ENCODE measurements at regions not wholly inside any gene's neighbourhood (a gene's known extent, or its start where the extent isn't known, plus 50 kb on each side); places are given as distances from the start of the nearest gene placed in this dataset.
"Not testable (repeated sequence)": the region's sequence is repeated elsewhere in the genome, so short reads cannot be mapped to it uniquely, and the experiment has no call there.

DNA sequence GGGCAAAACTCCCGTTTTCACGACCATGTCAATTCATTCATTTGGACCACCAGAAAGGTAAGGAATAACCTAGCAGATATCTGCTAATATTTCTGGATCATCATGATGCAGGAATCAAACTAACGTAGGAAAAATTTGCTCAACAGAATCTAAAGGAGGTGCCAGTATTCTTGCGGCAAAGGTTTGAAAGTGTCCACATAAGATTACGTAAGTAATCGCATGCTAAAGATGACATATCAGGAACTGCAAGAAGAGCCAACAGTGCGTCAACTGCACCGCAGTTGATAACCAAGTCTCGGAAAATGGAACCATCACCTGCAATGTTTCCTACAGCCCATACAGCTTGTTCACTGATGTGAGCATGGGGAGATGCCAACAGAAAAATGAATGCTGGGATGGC is 194.1 kb upstream of the ZNF804B start:
- no peak for ATAC-seq
- TF ChIP-seq OSR1 (CRISPR knock-in tag; IDR thresholded peaks at IDR 0.05) = no peak
- no peak for TF ChIP-seq ESRRG (CRISPR knock-in tag; IDR thresholded peaks at IDR 0.05)
- TF ChIP-seq, protein P1, sequence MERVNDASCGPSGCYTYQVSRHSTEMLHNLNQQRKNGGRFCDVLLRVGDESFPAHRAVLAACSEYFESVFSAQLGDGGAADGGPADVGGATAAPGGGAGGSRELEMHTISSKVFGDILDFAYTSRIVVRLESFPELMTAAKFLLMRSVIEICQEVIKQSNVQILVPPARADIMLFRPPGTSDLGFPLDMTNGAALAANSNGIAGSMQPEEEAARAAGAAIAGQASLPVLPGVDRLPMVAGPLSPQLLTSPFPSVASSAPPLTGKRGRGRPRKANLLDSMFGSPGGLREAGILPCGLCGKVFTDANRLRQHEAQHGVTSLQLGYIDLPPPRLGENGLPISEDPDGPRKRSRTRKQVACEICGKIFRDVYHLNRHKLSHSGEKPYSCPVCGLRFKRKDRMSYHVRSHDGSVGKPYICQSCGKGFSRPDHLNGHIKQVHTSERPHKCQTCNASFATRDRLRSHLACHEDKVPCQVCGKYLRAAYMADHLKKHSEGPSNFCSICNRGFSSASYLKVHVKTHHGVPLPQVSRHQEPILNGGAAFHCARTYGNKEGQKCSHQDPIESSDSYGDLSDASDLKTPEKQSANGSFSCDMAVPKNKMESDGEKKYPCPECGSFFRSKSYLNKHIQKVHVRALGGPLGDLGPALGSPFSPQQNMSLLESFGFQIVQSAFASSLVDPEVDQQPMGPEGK (CRISPR knock-in tag; IDR thresholded peaks at IDR 0.05; ENCODE audit: borderline replicate concordance) = no peak
- no peak for TF ChIP-seq ARNTL (CRISPR knock-in tag; IDR thresholded peaks at IDR 0.05; ENCODE audit: borderline replicate concordance, low read depth)
- no peak for TF ChIP-seq GLIS3 (CRISPR knock-in tag; IDR thresholded peaks at IDR 0.05)
- no peak for TF ChIP-seq TSHZ2 (CRISPR knock-in tag; IDR thresholded peaks at IDR 0.05)
- no peak for TF ChIP-seq TOX (CRISPR knock-in tag; IDR thresholded peaks at IDR 0.05; ENCODE audit: borderline replicate concordance)
- TF ChIP-seq CREB5 (CRISPR knock-in tag; IDR thresholded peaks at IDR 0.05; ENCODE audit: low read depth) = no peak

- ATAC-seq = not testable (repeated sequence)
These were observed 203.1 kb upstream of the ZNF804B start for GRCh38 chr7:88556441-88556840.

DNA sequence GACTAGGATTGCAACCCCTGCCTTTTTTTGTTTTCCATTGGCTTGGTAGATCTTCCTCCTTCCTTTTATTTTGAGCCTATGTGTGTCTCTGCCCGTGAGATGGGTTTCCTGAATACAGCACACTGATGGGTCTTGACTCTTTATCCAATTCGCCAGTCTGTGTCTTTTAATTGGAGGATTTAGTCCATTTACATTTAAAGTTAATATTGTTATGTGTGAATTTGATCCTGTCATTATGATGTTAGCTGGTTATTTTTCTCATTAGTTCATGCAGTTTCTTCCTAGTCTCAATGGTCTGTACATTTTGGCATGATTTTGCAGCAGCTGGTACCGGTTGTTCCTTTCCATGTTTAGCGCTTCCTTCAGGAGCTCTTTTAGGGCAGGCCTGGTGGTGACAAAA is 204.7 kb upstream of the ZNF804B start:
- not testable (repeated sequence) for ATAC-seq

- no peak for ATAC-seq
- TF ChIP-seq TSHZ2 (CRISPR knock-in tag; IDR thresholded peaks at IDR 0.05) (no peak), CREB5 (CRISPR knock-in tag; IDR thresholded peaks at IDR 0.05; ENCODE audit: low read depth) (no peak), ZNF70 (CRISPR knock-in tag; IDR thresholded peaks at IDR 0.05) (no peak), RARB (CRISPR knock-in tag; IDR thresholded peaks at IDR 0.05) (no peak), ZFP3 (CRISPR knock-in tag; IDR thresholded peaks at IDR 0.05) (no peak), BACH2 (CRISPR knock-in tag; IDR thresholded peaks at IDR 0.05; ENCODE audit: borderline replicate concordance) (no peak), ZC3H10 (CRISPR knock-in tag; IDR thresholded peaks at IDR 0.05) (no peak), ZNF8 (CRISPR knock-in tag; IDR thresholded peaks at IDR 0.05) (no peak), CSDC2 (CRISPR knock-in tag; IDR thresholded peaks at IDR 0.05) (no peak), ESRRG (CRISPR knock-in tag; IDR thresholded peaks at IDR 0.05) (no peak), TOX (CRISPR knock-in tag; IDR thresholded peaks at IDR 0.05; ENCODE audit: borderline replicate concordance) (no peak), ZNF565 (CRISPR knock-in tag; conservative IDR thresholded peaks at IDR 0.05; ENCODE audit: low read depth) (no peak), TCF4 (CRISPR knock-in tag; IDR thresholded peaks at IDR 0.05; ENCODE audit: borderline replicate concordance) (no peak)
- TF ChIP-seq, protein P2, sequence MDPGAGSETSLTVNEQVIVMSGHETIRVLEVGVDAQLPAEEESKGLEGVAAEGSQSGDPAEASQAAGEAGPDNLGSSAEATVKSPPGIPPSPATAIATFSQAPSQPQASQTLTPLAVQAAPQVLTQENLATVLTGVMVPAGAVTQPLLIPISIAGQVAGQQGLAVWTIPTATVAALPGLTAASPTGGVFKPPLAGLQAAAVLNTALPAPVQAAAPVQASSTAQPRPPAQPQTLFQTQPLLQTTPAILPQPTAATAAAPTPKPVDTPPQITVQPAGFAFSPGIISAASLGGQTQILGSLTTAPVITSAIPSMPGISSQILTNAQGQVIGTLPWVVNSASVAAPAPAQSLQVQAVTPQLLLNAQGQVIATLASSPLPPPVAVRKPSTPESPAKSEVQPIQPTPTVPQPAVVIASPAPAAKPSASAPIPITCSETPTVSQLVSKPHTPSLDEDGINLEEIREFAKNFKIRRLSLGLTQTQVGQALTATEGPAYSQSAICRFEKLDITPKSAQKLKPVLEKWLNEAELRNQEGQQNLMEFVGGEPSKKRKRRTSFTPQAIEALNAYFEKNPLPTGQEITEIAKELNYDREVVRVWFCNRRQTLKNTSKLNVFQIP (CRISPR knock-in tag; IDR thresholded peaks at IDR 0.05; ENCODE audit: borderline replicate concordance, low read depth) = no peak
These were observed 211.1 kb upstream of the ZNF804B start for GRCh38 chr7:88548399-88548798.

All from SK-N-SH treated with all-trans-retinoic acid at 6 μM for 48 hours (cell line).